Kidney epithelial cell (primary cell): ENCODE measurements at regions not wholly inside any gene's neighbourhood (a gene's known extent, or its start where the extent isn't known, plus 50 kb on each side); places are given as distances from the start of the nearest gene placed in this dataset.
A peak's percentile ranks its signal among the peaks of the same experiment; 100 is the strongest.

Experiments used
- DNase-seq: peaks from one replicate; pipeline ENCODE4 v3.0.0-alpha.2; 2010; ENCODE audit warnings: low read depth
- H3K27me3 ChIP-seq: 2 replicates; pipeline ENCODE4 v1.6.0; 2011; ENCODE audit warnings: low read length; ENCODE audit not compliant: control insufficient read depth, insufficient read depth
- H3K36me3 ChIP-seq: 2 replicates; pipeline ENCODE4 v1.5.1; 2011; ENCODE audit warnings: low read length; ENCODE audit not compliant: control insufficient read depth, insufficient read depth
- H3K4me3 ChIP-seq: 2 replicates; pipeline ENCODE4 v1.5.1; 2011; ENCODE audit warnings: low read depth, mild to moderate bottlenecking, control low read depth, low read length
- TF ChIP-seq, protein P1 (sequence below): IDR thresholded peaks from 2 replicates; pipeline ENCODE4 v1.5.1; 2011; ENCODE audit warnings: mild to moderate bottlenecking, moderate library complexity, low read length, control low read depth, inconsistent platforms; ENCODE audit not compliant: insufficient read depth, poor library complexity, severe bottlenecking

DNA sequence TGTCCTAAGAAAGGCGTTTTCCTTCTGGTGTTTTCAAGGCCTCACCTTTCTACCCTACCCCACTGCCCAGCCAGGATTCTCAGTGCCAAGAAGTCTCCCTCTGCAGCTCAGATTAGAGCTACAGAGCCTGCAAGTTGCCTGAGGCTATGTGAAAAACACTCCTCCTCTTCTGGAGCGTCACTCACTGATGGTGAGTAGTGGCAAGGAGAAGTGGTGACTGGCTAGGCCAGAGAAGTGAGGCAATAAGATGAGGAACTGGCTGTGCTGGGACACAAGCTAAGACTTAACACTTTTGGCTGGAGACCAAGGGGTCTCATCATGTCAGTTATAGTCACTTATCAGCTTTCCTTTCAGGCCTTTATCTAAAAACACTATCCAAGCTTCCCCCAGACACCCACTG lies 86.7 kb upstream of the PRKAR2B start:
- Histone ChIP-seq H3K36me3 (no peaks in the 10 kb centered on the region), H3K4me3 (no peak overlapping the region), H3K27me3 (no peaks in the 10 kb centered on the region)
- TF ChIP-seq, protein P1, sequence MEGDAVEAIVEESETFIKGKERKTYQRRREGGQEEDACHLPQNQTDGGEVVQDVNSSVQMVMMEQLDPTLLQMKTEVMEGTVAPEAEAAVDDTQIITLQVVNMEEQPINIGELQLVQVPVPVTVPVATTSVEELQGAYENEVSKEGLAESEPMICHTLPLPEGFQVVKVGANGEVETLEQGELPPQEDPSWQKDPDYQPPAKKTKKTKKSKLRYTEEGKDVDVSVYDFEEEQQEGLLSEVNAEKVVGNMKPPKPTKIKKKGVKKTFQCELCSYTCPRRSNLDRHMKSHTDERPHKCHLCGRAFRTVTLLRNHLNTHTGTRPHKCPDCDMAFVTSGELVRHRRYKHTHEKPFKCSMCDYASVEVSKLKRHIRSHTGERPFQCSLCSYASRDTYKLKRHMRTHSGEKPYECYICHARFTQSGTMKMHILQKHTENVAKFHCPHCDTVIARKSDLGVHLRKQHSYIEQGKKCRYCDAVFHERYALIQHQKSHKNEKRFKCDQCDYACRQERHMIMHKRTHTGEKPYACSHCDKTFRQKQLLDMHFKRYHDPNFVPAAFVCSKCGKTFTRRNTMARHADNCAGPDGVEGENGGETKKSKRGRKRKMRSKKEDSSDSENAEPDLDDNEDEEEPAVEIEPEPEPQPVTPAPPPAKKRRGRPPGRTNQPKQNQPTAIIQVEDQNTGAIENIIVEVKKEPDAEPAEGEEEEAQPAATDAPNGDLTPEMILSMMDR = no peak
- no peak for DNase-seq

DNA sequence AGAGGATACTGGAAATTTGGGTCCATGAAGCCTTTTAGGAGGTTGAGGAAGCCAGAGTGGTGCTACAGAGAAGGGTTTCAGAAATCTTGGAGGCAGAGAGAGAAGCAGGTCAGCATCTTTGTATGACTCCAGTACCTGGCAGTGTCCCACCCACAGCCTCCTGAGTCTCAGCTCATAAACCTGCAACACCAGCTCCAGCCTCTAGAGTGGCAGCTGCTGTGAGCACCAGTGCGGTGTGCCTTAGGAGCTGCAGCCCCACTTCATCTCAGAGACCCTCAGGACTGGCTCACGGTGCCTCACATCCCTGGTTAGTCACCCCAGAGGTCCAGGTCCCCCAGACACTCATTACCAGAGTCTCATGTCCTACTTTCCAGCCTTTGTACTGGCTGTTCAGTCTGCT lies 84.8 kb upstream of the PRKAR2B start:
- no peak overlapping the region for H3K4me3 ChIP-seq
- no peak for DNase-seq
- no peaks in the 10 kb centered on the region for H3K27me3 ChIP-seq
- H3K36me3 ChIP-seq = no peaks in the 10 kb centered on the region
- TF ChIP-seq, protein P1 = peak; percentile 31

DNA sequence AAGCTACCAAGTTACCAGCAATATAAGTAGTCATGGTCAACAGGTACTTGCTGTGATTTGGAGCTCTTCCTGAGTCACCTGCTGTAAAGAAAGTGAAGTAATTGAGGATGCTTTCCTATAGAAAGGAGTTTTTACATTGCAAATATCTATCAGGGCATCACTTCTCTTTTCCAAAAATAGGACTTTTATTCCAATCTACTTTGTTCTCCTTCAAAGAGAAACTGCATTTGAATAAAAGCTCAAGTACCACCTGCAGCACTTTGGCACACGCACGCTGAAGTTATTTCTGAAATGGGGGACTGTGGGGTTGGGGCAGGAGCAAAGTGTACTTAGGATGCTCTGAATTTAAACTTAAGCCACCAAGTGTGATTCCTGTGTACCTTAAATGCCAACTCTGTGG lies 81.8 kb upstream of the PRKAR2B start:
- no peak overlapping the region for H3K4me3 ChIP-seq
- no peaks in the 10 kb centered on the region for H3K36me3 ChIP-seq
- TF ChIP-seq, protein P1 = no peak
- no peaks in the 10 kb centered on the region for H3K27me3 ChIP-seq
- no peak for DNase-seq

DNA sequence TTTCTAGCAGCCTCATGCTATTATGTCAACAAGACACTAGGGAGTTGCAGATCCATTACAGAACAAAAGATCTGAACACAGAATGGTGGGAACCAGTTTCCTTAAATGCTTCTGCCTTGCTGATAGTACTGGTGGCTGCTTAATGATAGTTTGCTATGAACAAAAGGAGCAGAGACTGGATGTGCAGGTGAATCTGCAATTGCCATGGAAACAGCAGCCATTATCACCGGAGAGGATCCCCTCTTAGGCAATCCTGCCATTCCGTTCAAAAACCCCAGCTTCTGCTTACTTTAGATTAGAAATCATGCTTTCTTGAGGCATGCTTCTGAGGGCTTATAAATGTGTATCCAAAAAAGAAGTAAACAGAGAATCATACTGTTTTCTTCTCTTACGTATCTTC lies 80.0 kb upstream of the PRKAR2B start:
- TF ChIP-seq, protein P1 = no peak
- H3K4me3 ChIP-seq = no peak overlapping the region
- DNase-seq = no peak
- no peaks in the 10 kb centered on the region for H3K36me3 ChIP-seq
- H3K27me3 ChIP-seq = no peaks in the 10 kb centered on the region

DNA sequence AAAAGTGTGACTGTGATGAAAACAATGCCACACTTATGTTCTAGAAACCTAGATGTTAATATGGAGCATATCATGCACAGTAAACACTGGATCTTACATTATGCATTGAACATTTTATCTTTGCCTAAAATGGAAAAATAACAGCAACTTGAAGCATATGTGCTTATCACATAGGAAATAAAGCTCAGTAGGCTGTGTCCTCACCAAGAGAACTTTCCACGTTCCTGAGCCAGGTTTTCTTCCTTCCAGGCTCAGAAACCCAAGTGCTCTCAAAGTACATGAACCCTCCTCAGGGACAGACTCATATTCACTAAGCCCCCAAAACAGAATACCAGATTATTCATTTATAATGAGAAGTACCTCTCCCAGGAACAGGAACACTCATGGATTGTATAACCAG lies 79.4 kb upstream of the PRKAR2B start:
- Histone ChIP-seq H3K4me3 (no peak overlapping the region), H3K36me3 (no peaks in the 10 kb centered on the region), H3K27me3 (no peaks in the 10 kb centered on the region)
- TF ChIP-seq, protein P1 = no peak
- no peak for DNase-seq

DNA sequence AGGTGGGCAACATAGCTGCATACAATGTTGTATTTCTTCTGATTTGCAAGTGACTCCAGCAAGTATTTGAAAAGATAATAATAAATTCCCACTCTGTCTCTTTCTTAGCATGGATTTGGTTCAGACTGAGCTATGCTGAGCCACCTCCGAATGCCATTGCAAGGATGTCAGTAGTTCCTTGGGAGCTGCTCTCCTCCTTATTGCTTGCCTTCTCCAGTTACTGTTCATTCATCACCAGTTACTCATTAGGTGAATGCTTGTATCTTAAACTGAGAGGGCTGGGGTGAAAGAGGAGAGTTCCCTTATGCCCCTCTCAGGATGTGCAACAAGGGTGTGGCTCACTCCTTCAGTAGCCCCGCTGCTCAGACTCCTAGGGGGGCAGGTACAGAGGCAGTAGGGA lies 78.4 kb upstream of the PRKAR2B start:
- Histone ChIP-seq H3K36me3 (no peaks in the 10 kb centered on the region), H3K4me3 (no peak overlapping the region), H3K27me3 (no peaks in the 10 kb centered on the region)
- no peak for DNase-seq
- TF ChIP-seq, protein P1 = no peak
